Activated naive CD8-positive, alpha-beta T cell treated with anti-CD3 and anti-CD28 coated beads, Interleukin-2, amount 50 U/mL, for 16 hours (primary cell): ENCODE measurements at regions not wholly inside any gene's neighbourhood (a gene's known extent, or its start where the extent isn't known, plus 50 kb on each side); places are given as distances from the start of the nearest gene placed in this dataset.
"Not testable (repeated sequence)": the region's sequence is repeated elsewhere in the genome, so short reads cannot be mapped to it uniquely, and the experiment has no call there.

Experiments used
- DNase-seq: peaks from one replicate; pipeline ENCODE4 v3.0.0-alpha.2; 2020; ENCODE audit warnings: low read depth, low spot score

DNA sequence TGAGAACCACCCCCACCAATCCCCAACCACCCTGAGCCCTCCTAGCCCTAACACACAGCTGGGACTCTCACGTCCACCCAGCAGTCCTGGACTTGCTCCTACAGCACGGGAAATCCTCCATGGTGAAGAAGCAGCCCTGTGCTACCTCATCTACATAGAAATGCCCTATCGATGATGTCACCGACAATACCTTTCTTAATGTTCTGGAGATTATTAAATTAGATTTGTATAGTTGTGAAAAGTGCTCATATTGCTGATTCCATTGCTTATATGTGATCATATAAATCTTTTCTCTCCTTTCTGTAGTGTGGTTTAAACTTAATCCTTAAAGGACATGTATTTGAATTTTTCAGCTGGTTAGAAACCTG is 97.1 kb downstream of the PPIAL4G start:
- not testable (repeated sequence) for DNase-seq

DNA sequence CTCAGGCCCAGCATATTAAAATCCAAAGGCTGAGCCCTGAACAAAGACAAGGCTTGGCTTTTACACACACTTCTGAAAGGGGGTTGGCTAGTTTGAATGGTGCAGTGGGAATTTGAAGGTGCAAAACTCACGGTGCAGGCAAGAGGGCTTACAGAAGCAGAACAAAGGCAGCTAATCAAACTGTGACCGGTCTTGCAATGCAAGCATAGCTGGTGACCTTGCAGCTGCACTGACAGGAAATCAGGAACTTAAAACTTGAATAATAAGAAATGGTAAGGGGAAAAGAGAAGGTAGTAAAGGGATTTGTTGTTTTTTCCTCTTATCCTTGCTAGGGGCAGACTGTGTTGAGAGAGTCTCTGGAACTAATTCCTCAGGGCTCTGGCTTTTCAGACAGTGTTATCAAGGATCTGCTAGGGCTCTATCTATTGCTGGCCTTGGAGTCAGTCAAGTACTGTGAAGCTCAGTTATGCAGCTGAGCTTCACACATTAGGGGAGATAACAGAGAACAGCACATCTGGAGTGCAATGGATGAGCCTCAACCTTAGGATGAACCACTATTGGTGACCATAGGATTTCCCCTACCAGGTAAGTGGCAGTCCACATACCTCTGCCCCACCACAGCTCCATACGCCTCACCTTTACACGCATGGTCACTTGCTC is 97.6 kb downstream of the PPIAL4G start:
- DNase-seq = no peak

DNA sequence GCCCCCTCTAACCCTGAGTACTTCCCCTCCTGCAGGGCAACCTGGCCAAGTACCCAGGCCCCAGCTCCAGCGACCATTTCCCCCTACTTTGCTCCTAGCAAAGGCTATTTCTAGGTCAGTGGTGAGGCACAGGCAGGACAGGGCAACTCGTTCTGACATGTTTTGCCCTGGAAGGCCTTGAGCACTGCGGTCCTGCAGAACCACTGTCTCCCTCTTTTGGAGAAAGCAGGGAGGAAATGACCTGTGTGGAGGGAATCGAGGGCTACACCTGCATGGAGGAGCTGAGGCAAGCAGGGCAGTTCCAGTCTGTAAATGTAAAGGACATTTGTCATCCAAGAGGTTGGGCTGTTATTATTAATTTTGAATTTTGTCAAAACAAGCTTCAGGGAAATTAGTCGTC is 99.1 kb downstream of the PPIAL4G start:
- no peak for DNase-seq

DNA sequence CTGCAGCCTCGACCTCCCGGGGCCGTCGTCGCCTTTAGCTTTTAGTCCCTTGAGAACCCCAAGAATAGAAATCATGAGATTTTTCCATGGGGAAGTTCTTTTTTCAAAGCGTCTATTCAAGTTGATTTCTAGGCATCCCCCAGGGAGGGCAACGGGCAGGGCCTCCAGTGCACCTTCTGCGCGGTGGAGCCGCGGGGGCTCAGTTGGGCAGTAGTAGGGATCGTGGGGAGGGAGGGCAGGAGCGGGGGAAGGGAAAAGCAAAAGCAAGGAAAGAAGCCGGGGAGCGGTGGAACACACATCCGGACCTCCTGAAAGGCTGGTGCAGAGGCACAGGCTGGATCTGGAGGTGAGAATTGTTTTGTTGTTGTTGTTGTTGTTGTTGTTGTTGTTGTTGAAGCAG is 103.4 kb downstream of the PPIAL4G start:
- no peak for DNase-seq

DNA sequence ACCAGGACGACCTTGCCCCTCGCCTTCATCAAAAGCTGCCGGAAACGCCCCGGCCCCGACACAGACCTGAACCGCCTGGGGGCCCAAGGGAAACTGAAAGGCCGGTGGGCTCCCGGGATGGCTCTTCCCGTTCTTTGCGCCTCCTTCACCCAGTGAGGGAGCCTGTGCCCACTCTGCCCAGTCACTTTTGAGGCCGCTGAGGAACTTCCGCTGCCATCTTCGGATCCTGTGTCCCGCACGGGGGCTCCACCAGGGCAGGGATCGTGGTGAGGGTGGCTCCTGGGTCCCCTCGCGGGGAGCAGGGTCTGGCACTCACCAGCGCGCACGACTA is 104.0 kb downstream of the PPIAL4G start:
- no peak for DNase-seq

DNA sequence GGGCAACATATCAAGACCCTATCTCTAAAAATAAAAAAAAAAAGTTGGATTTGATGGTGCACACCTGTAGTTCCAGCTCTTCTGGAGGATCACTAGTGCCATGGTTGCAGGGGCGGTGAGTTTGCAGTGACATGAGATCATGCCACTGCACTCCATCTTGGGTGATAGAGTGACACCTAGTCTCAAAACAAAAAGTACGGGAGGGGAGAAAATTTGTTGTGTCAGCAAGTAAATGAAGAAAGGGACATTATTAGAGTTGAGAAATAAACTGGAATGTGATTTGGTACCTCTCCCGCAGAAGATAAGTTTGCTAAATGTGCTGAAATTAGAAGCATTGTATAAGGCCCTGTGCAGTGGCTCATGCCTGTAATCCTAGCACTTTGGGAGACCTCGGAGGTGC is 105.1 kb downstream of the PPIAL4G start:
- not testable (repeated sequence) for DNase-seq

DNA sequence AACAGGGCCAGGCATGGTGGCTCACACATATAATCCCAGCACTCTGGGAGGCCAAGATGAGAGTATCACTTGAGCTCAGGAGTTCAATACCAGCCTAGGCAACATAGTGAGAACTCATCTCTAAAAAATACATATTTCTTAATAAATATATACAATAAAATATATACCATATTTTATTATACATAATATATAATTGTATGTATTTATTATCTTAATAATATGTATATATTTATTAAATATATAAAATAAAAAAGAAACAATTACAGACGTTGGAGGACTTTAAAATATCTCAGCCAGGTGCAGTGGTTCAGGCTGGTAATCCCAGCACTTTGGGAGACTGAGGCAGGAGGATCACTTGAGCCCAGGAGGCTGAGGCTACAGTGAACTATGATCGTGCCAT is 106.1 kb downstream of the PPIAL4G start:
- not testable (repeated sequence) for DNase-seq

DNA sequence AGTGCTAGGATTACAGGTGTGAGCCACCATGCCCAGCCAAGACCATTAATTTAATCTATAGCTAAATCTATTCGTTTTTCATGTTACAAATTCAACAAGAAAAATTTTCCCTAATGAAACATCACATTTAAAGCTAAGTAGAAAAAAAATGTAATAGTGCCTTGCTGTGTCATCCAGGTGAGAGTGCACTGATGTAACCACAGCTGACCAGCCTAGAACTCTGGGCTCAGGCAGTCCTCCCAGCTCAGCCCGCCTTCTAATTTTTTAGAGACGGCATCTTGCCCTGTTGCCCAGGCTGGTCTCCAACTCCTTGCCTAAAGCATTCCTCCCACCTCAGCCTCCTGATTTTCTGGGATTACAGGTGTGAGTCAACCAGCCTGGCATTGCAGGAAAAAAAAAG is 109.0 kb downstream of the PPIAL4G start:
- DNase-seq = no peak

DNA sequence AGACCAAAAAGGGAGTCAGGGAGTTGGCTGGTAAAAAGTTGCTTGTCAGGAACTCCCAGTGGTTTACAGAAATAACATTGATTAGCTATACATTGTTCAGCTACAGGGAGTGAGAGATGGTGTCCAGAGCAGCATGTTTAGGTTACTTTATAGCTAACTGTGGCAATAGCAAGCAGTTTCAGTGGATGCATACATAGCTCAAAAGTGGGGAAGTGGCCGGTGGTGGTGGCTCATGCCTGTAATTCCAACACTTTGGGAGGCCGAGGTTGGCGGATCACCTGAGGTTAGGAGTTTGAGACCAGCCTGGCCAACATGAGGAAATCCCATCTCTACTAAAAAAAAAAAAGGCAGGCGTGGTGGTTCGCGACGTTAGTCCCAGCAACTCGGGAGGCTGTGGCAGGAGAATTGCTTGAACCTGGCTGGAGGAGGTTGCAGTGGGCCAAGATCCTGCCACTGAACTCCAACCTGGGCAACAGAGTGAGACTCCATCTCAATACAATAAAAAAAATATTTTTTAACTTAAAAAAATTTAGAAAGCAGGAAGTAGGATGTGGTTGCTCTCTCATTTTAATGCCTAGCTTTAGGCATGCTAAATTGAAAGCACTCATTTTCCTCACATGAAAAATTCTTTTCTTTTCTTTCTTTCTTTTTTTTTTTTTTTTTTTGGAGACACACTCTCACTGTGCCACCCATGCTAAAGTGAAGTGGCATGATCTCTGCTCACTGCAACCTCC is 109.7 kb downstream of the PPIAL4G start:
- no peak for DNase-seq

DNA sequence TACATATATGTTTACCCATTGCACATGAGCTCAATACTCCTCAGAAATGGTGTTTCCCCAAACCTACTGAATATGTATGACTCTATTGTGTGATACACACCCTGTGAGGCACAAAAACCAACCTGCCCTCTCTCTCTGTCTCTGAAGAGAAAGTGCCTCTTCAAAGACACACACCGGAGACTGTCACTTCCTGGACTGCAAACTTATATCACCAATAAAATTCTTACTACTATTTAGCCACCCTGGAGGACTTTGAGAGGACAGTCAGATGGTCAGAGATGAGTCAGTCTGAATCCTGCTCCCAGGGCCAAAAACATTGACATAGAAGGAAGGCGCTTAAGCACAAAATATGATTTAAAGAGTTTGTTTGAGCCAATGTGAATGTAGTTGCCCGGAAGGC is 110.4 kb downstream of the PPIAL4G start:
- no peak for DNase-seq

DNA sequence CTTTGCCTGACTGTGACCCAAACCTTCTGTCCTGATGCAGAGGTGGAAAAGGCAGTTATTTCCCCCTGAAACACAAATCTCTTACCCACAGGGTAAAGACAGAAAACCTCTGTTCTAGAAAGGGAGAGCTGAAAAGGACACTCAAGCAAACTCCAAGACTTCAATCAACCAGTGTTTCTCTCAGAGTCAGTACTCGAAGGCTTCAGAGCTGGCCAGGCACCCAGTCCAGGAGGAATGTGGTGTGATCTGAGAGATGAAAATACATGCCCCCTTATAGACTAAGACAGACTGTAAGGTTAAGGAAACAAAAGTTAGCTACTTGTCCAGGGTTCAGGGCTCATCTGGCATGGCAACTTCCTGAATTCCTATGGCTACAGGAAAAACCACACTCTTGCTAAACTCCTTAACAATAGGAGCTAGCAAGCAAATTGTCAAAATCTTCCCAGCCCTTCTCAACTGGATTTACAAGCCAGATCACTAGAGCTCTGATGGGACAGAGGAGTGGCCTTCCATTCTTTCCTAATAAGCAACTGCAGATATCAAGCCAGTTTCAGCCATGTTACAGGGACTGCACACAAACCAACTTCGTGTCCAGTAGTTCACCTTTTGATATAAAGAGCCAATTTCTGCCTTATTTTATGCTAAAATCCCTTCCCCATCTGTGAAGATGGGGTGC is 110.9 kb downstream of the PPIAL4G start:
- not testable (repeated sequence) for DNase-seq

DNA sequence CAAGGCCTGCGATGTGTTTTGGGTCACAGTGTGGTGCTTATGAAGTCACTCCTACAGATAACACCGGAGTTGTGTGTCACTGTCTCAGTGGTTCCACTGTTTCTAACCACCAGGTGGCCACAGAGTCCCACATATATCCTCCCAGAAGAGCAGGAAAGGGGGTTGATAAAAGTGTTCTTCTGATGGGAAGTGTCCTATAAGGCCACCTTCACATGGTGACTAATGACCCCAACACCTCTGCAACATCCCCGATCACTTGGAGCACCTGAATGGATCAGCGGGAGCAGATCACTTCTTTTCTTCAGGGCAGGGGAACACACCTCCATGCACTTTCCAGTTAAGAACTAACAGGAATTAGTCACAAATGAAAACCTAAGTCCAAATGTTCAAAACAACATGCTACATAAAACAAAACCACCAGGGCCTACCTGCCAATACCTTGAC is 111.5 kb downstream of the PPIAL4G start:
- peak; percentile 41 for DNase-seq

DNA sequence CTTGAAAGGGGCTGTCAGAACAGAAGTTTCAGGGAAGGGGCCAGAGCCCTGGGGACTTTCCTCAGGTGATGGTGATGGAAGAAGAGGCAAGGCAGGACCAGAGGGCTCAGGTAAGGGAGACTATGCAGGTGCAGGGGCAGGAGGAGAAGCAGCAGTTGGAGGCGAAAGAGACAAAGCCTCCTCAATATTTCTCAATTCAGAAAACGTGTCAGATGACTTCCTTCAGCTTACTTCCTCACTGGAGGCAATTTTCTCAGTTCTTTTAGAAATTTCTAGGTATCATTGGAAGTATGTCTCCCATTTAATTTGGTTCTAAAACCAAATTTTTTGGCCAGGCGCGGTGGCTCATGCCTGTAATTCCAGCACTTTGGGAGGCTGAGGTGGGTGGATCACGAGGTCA is 112.4 kb downstream of the PPIAL4G start:
- DNase-seq = not testable (repeated sequence)

DNA sequence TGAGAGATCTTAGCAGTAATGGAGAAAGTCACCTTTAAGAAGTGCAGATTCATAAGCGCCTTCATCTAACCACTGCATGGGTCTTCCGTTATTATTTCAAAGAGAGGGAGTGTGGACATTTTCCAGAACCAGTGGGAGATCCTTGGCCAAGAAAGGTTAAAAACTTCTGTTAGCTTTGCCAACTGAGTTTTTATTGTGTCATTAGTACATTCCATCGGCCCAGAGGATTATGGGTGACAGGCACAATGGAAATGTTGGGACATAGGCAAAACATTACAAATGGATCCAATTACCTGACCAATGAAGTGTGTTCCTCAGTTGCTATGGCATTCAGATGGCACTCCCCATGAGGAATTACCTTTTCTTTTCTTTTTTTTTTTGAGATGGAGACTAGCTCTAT is 115.5 kb downstream of the PPIAL4G start:
- DNase-seq = no peak

DNA sequence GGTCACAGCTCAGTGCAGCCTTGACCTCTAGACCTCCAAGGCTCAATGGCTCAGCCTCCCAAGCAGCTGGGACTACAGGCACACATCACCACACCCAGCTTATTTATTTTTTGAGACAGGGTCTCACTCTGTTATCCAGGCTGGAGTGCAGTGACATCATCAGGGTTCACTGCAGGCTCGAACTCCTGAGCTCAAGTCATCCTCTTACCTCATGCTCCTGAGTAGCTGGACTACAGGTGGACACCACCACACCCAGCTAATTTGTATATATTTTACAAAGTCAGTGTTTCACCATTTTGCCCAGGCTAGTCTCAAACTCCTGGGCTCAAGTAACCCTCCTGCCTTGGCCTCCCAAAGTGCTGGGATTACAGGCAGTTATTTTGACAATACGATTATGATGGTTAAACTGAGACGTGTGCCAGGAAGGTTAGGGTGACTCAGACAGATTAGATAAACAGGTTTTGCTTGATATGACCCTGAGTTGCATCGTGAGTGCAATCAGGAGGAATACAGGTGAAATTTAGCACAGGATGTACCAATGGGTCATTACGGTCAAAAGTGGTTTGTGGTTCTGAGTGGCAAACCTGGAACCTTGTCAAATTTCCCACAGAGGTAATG is 116.9 kb downstream of the PPIAL4G start:
- DNase-seq = not testable (repeated sequence)

DNA sequence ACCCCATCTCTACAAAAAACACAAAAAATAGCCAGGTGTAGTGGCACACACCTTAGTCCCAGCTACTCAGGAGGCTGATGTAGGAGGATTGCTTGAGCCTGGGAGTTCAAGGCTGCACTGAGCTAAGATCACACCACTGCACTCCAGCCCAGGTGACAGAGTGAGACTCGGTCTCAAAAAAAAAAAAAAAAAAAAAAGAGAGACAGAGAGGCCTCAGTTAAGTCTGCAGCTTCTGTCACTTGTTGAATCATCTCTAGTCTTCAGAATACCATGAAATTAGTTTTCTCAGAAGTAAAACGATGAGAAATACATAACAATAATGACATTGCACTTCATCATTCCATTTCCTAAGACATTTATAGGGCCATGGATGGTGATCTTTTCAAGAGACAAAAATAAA is 118.0 kb downstream of the PPIAL4G start:
- not testable (repeated sequence) for DNase-seq

DNA sequence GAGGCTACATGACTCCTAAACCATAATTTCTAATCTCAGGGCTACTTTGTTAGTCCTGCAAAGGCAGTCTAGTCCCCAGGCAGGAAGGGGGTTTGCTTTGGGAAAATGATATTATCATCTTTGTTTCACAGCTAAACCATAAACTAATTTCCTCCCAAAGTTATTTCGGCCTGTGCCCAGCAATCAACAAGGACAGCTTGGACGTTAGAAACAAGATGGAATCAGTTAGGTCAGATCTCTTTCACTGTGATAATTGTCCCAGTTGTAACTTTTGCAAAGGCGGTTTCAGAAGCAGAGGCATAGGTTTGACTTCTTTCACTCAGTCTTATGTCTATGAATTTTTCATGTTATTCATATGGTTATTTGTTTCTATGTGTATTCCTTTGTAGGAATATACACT is 119.1 kb downstream of the PPIAL4G start:
- not testable (repeated sequence) for DNase-seq

DNA sequence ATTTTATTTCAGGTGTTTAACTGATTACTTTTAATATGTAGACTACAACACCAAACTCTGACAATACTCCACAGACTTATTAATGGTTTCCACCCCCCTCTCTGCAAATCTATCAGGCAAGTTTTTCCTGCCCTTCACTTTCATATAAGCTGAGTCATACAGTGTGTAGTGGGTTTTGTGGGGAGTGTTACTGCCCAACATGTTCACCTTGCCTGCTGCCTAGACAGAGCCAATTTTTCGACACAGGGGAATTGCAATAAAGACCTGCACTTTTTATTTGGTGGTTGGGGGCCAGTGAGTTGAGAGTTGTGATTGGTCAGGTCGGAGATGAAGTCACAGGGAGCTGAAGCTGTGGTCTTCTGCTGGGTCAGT is 119.7 kb downstream of the PPIAL4G start:
- DNase-seq = no peak

DNA sequence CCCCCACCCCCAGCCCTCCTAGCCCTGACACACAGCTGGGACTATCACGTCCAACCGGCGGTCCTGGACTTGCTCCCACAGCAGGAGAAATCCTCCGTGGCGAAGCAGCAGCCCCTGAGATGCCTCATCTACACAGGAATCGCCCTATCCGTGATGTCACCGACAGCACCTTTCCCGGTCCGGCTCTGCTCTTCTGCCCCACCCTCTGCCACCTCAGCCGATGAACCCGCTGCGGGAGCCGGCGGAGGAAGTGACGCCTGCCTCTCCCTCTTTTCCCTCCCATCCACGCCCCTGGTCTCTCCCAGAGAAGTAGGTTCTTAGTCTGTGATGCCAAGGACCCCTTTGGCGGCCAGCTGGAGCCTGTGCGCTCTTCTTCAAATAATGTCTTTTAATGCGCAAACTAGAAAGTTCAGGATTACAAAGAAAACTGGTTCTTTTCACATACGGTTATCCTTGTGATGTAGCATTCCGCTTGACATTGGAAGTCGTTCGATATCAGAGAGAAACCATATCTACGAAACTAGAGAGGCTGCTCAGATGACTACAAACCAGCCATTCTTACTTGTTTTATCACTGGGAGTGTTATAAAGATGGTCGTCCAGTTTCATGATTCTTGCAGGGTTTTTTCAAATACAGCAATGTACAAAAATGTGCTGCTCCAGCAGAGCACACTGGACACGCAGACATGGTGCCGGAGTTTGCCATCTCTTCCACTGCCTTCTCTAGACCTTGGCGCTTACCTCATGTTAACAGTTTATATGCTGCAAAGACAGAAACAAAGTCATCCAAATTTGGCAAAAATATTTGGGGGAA is 120.3 kb downstream of the PPIAL4G start:
- no peak for DNase-seq

DNA sequence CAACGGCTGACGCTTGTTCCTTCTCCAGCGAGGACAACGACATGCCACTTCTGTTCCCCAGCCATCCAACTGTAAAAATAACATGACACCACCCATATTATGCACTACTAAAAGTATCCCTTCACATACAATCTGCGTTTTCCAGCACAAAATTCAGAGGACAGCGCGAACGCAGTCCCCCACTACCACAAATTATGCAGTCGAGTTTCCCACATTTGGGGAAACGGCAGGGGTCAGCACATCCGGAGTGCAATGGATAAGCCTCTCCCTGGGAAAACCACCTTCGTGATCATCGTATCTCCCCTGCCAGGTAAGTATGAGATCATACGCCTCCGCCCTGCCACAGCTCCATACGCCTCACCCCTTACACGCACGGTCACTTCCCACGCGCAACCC is 120.9 kb downstream of the PPIAL4G start:
- no peak for DNase-seq

DNA sequence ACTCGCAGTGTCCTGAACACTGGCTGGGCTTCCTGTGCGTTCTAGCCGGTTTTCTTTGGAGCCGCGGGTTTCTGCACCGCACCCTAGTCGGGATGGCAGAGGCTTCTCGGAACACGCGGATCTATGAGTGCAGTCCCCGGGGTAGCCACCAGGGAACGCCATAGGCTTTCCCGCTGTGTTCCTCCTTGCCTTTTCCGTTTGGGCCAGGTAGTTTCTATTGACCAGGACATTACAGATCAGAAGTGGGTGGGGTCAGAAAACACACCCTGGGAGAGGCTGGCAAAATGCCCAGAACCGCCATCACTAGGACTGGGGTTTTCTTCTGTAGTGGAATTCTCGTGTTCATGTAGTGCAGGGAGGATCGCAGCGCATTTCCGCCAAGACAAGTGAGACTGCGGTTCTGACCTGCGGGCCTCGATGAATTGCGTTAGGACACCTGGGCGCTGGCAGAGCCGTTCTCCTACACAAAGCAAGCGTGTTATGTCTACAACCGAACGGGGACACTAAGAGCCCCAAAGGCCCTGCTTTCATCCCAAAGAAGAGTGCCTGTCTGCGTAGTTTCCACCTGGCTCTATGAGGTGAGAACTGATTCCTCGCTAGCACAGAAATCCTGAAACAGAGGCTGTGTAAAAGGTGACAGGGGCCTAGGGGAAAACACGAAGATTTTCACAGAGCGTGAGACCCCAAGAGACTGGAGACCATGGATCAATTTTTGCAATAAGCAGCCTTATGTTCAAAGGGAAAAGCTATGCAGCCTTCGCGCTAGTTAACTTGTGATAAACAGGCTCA is 121.5 kb downstream of the PPIAL4G start:
- not testable (repeated sequence) for DNase-seq
